ENCODE measurements at regions not wholly inside any gene's neighbourhood (a gene's known extent, or its start where the extent isn't known, plus 50 kb on each side); places are given as distances from the start of the nearest gene placed in this dataset.

- TF ChIP-seq EZH2 (IDR thresholded peaks at IDR 0.05; ENCODE audit: borderline replicate concordance): no peak
- TF ChIP-seq CTCF (IDR thresholded peaks at IDR 0.05; ENCODE audit: poor library complexity): no peak
Observed at GRCh38 chr16:76796416-76796815, 394.6 kb upstream of the MON1B start.

Data from hepatocyte (in vitro differentiated cells).